Stimulated activated naive CD8-positive, alpha-beta T cell treated with anti-CD3 and anti-CD28 coated beads, Interleukin-15, amount 100 ng/mL, for 72 hours (primary cell): ENCODE measurements at regions not wholly inside any gene's neighbourhood (a gene's known extent, or its start where the extent isn't known, plus 50 kb on each side); places are given as distances from the start of the nearest gene placed in this dataset.
"Not testable (repeated sequence)": the region's sequence is repeated elsewhere in the genome, so short reads cannot be mapped to it uniquely, and the experiment has no call there.

ENCODE experiments used
- ATAC-seq: fragments of 150-1000 bp; cut with Tn5 transposase; 2 replicates; pipeline ENCODE4 v1.10.0; 2021; ENCODE audit warnings: mild to moderate bottlenecking, moderate library complexity
- DNase-seq, 2 donors: peaks; one replicate each; pipeline ENCODE4 v3.0.0; 2021 to 2022
- H3K27ac Mint-ChIP-seq, 2 donors: one replicate each; pipeline ENCODE4 v1.8.0; 2022; ENCODE audit warnings: mild to moderate bottlenecking in 2 of 2, mixed read lengths in 2 of 2, moderate library complexity in 2 of 2
- H3K27me3 Mint-ChIP-seq: one replicate; pipeline ENCODE4 v1.8.0; 2022; ENCODE audit warnings: mixed read lengths
- H3K4me1 Mint-ChIP-seq: one replicate; pipeline ENCODE4 v1.8.0; 2022; ENCODE audit warnings: mild to moderate bottlenecking, mixed read lengths
- H3K4me3 Mint-ChIP-seq, 2 donors: one replicate each; pipeline ENCODE4 v1.8.0; 2022; ENCODE audit warnings: mild to moderate bottlenecking in 2 of 2, mixed read lengths in 2 of 2, moderate library complexity in 1 of 2
- H3K9me3 Mint-ChIP-seq, 2 donors: one replicate each; pipeline ENCODE4 v1.8.0; 2022; ENCODE audit warnings: mixed read lengths in 2 of 2

- Mint-ChIP-seq H3K27me3 (no peaks in the 10 kb centered on the region), H3K4me1 (no peaks in the 10 kb centered on the region), H3K9me3 (peaks cover under 1 to 2% of the 10 kb centered on the region in 2 donors), H3K4me3 (no peak overlapping the region), H3K27ac (no peak overlapping the region)
- DNase-seq (no peak), ATAC-seq (no peak)
These were observed 310.2 kb downstream of the PTPRC start for GRCh38 chr1:198948895-198949659.

GRCh38 chr1:198950036-198950435, 311.2 kb downstream of the PTPRC start:
- no peaks in the 10 kb centered on the region for H3K27me3 Mint-ChIP-seq
- no peak overlapping the region for H3K4me3 Mint-ChIP-seq
- H3K4me1 Mint-ChIP-seq = no peaks in the 10 kb centered on the region
- no peak overlapping the region for H3K27ac Mint-ChIP-seq
- ATAC-seq (no peak), DNase-seq (no peak)
- H3K9me3 Mint-ChIP-seq = peaks cover 8% of the 10 kb centered on the region in 2 donors

GRCh38 chr1:198955085-198955484, 316.2 kb downstream of the PTPRC start:
- Mint-ChIP-seq H3K27ac (no peak overlapping the region), H3K9me3 (peaks cover 8 to 12% of the 10 kb centered on the region in 2 donors), H3K4me3 (no peak overlapping the region), H3K27me3 (no peaks in the 10 kb centered on the region), H3K4me1 (peaks cover 11% of the 10 kb centered on the region)
- DNase-seq = no peak
- ATAC-seq = no peak

- Mint-ChIP-seq H3K27me3 (no peaks in the 10 kb centered on the region), H3K4me3 (no peak overlapping the region), H3K27ac (no peak overlapping the region), H3K9me3 (peaks cover 8 to 12% of the 10 kb centered on the region in 2 donors), H3K4me1 (peaks cover 11% of the 10 kb centered on the region)
- ATAC-seq (no peak), DNase-seq (no peak)
These were observed 318.2 kb downstream of the PTPRC start for GRCh38 chr1:198957044-198957443.

- ATAC-seq (no peak), DNase-seq (no peak)
- no peak overlapping the region for H3K27ac Mint-ChIP-seq
- peaks cover 23% of the 10 kb centered on the region for H3K4me1 Mint-ChIP-seq
- H3K27me3 Mint-ChIP-seq = no peaks in the 10 kb centered on the region
- H3K4me3 Mint-ChIP-seq = peak overlapping the region in 1 of 2 donors; percentile 10
- H3K9me3 Mint-ChIP-seq = peaks cover 7 to 23% of the 10 kb centered on the region in 2 donors
These were observed 320.2 kb downstream of the PTPRC start for GRCh38 chr1:198959032-198959431.

- peak overlapping the region in 1 of 2 donors; percentile 10 for H3K4me3 Mint-ChIP-seq
- H3K27me3 Mint-ChIP-seq = no peaks in the 10 kb centered on the region
- ATAC-seq (no peak), DNase-seq (no peak)
- peaks cover 30% of the 10 kb centered on the region for H3K4me1 Mint-ChIP-seq
- H3K9me3 Mint-ChIP-seq = peaks cover under 1 to 22% of the 10 kb centered on the region in 2 donors
- H3K27ac Mint-ChIP-seq = no peak overlapping the region
These were observed 320.8 kb downstream of the PTPRC start for GRCh38 chr1:198959676-198960075.

- Mint-ChIP-seq H3K4me1 (peaks cover 53% of the 10 kb centered on the region), H3K9me3 (peaks cover 14 to 28% of the 10 kb centered on the region in 2 donors)
- DNase-seq, ATAC-seq, H3K27me3 Mint-ChIP-seq, H3K4me3 Mint-ChIP-seq, H3K27ac Mint-ChIP-seq: not testable (repeated sequence)
These were observed 325.0 kb downstream of the PTPRC start for GRCh38 chr1:198963796-198964195.

GRCh38 chr1:198966519-198966918, 327.7 kb downstream of the PTPRC start:
- Mint-ChIP-seq H3K27me3 (no peaks in the 10 kb centered on the region), H3K27ac (no peak overlapping the region), H3K4me3 (peak overlapping the region; percentile 16 to 46), H3K9me3 (peaks cover 14 to 28% of the 10 kb centered on the region in 2 donors), H3K4me1 (peaks cover 50% of the 10 kb centered on the region)
- ATAC-seq (no peak), DNase-seq (no peak)

- peak overlapping the region; percentile 1 to 44 for H3K4me3 Mint-ChIP-seq
- H3K27ac Mint-ChIP-seq = peak overlapping the region in 1 of 2 donors; percentile 69
- DNase-seq = no peak
- ATAC-seq = peak; percentile 31
- H3K4me1 Mint-ChIP-seq = peaks cover 50% of the 10 kb centered on the region
- peaks cover 14 to 25% of the 10 kb centered on the region in 2 donors for H3K9me3 Mint-ChIP-seq
- H3K27me3 Mint-ChIP-seq = no peaks in the 10 kb centered on the region
These were observed 328.7 kb downstream of the PTPRC start for GRCh38 chr1:198967566-198967965.

- DNase-seq = no peak
- no peak overlapping the region for H3K27ac Mint-ChIP-seq
- H3K4me1 Mint-ChIP-seq = peaks cover 39% of the 10 kb centered on the region
- ATAC-seq = no peak
- no peaks in the 10 kb centered on the region for H3K27me3 Mint-ChIP-seq
- H3K4me3 Mint-ChIP-seq = no peak overlapping the region
- peaks cover 14 to 18% of the 10 kb centered on the region in 2 donors for H3K9me3 Mint-ChIP-seq
These were observed 330.0 kb downstream of the PTPRC start for GRCh38 chr1:198968866-198969265.

GRCh38 chr1:198969981-198970380, 331.1 kb downstream of the PTPRC start:
- H3K4me1 Mint-ChIP-seq = peaks cover 32% of the 10 kb centered on the region
- peaks cover 10 to 12% of the 10 kb centered on the region in 2 donors for H3K9me3 Mint-ChIP-seq
- ATAC-seq (no peak), DNase-seq (no peak)
- no peaks in the 10 kb centered on the region for H3K27me3 Mint-ChIP-seq
- H3K4me3 Mint-ChIP-seq = no peak overlapping the region
- no peak overlapping the region for H3K27ac Mint-ChIP-seq

- no peak overlapping the region for H3K27ac Mint-ChIP-seq
- ATAC-seq (no peak), DNase-seq (no peak)
- no peaks in the 10 kb centered on the region for H3K27me3 Mint-ChIP-seq
- peaks cover under 1 to 2% of the 10 kb centered on the region in 2 donors for H3K9me3 Mint-ChIP-seq
- no peak overlapping the region for H3K4me3 Mint-ChIP-seq
- H3K4me1 Mint-ChIP-seq = peaks cover 36% of the 10 kb centered on the region
These were observed 332.1 kb downstream of the PTPRC start for GRCh38 chr1:198970916-198971315.

- H3K9me3 Mint-ChIP-seq = no peaks in the 10 kb centered on the region
- ATAC-seq (peak; percentile 95), DNase-seq (no peak)
- peak overlapping the region in 1 of 2 donors; percentile 62 for H3K4me3 Mint-ChIP-seq
- peak overlapping the region in 1 of 2 donors; percentile 79 for H3K27ac Mint-ChIP-seq
- peaks cover 22% of the 10 kb centered on the region for H3K4me1 Mint-ChIP-seq
- no peaks in the 10 kb centered on the region for H3K27me3 Mint-ChIP-seq
These were observed 339.1 kb downstream of the PTPRC start for GRCh38 chr1:198977909-198978308.

GRCh38 chr1:198978523-198978922, 339.7 kb downstream of the PTPRC start:
- DNase-seq (no peak), ATAC-seq (peak; percentile 78)
- Mint-ChIP-seq H3K4me1 (peaks cover 22% of the 10 kb centered on the region), H3K4me3 (peak overlapping the region in 1 of 2 donors; percentile 62), H3K9me3 (no peaks in the 10 kb centered on the region), H3K27me3 (no peaks in the 10 kb centered on the region), H3K27ac (no peak overlapping the region)

GRCh38 chr1:198986036-198986435, 347.2 kb downstream of the PTPRC start:
- Mint-ChIP-seq H3K4me1 (no peaks in the 10 kb centered on the region), H3K9me3 (peaks cover 5 to 7% of the 10 kb centered on the region in 2 donors), H3K27me3 (no peaks in the 10 kb centered on the region), H3K4me3 (no peak overlapping the region), H3K27ac (no peak overlapping the region)
- no peak for ATAC-seq
- DNase-seq = no peak

- no peak for DNase-seq
- H3K27ac Mint-ChIP-seq = no peak overlapping the region
- H3K4me3 Mint-ChIP-seq = no peak overlapping the region
- no peaks in the 10 kb centered on the region for H3K27me3 Mint-ChIP-seq
- no peak for ATAC-seq
- H3K4me1 Mint-ChIP-seq = no peaks in the 10 kb centered on the region
- H3K9me3 Mint-ChIP-seq = peaks cover 5 to 7% of the 10 kb centered on the region in 2 donors
These were observed 347.6 kb downstream of the PTPRC start for GRCh38 chr1:198986442-198986841.
